B cell (primary cell): ENCODE measurements at regions not wholly inside any gene's neighbourhood (a gene's known extent, or its start where the extent isn't known, plus 50 kb on each side); places are given as distances from the start of the nearest gene placed in this dataset.

Experiments used
- ATAC-seq: fragments of 200-7000 bp; cut with Tn5 transposase; one replicate; pipeline ENCODE4 v1.10.0; 2021; ENCODE audit warnings: low read depth, mild to moderate bottlenecking, moderate number of reproducible peaks, moderate library complexity
- CTCF ChIA-PET: fragments of 350-600 bp; sonication (Branson Sonifier 250); formaldehyde crosslinking; loops from one replicate; lab custom pipeline; 2021; ENCODE audit warnings: antibody characterized with exemption, inconsistent platforms; lab: Charles Lee
- POLR2A ChIA-PET: fragments of 350-600 bp; sonication (Branson Sonifier 250); formaldehyde crosslinking; loops from one replicate; lab custom pipeline; 2021; ENCODE audit warnings: antibody characterized with exemption; lab: Charles Lee
- DNase-seq: peaks from one replicate; pipeline ENCODE4 v3.0.0; 2013
- H2AFZ ChIP-seq: 2 replicates; pipeline ENCODE4 v1.6.1; 2012; ENCODE audit warnings: mild to moderate bottlenecking, low read depth, low read length; ENCODE audit not compliant: insufficient read depth, poor library complexity, severe bottlenecking
- H3K27ac ChIP-seq, 2 donors: 1 replicate in 1 of 2; 2 replicates in 1 of 2; pipeline ENCODE4 v1.5.1; 2012 to 2013; ENCODE audit warnings: low read length in 2 of 2, mild to moderate bottlenecking in 2 of 2, moderate library complexity in 1 of 2
- H3K27me3 ChIP-seq, 4 experiments: fragments of 200-600 bp in 1 of 4; sonication (generic) in 1 of 4; replicated peaks in 1 of 4; 1 replicate in 2 of 4; 2 replicates in 2 of 4; pipeline versions ENCODE4 v1.6.1 to v1.7.0; 2013 to 2016; ENCODE audit warnings: low read length in 3 of 4, mild to moderate bottlenecking in 2 of 4, mixed read lengths in 1 of 4, moderate library complexity in 1 of 4; ENCODE audit not compliant: insufficient read depth in 4 of 4, control insufficient read depth in 3 of 4; ENCODE audit errors: control extremely low read depth in 1 of 4
- H3K36me3 ChIP-seq, 2 experiments: replicated peaks in 1 of 2; 1 replicate in 1 of 2; 2 replicates in 1 of 2; pipeline versions ENCODE4 v1.6.1 to v1.7.1; 2013; ENCODE audit warnings: low read length in 1 of 2; ENCODE audit not compliant: insufficient read depth in 2 of 2, control insufficient read depth in 1 of 2; ENCODE audit errors: control extremely low read depth in 1 of 2, extremely low read depth in 1 of 2
- H3K4me1 ChIP-seq, 2 donors: fragments of 200-600 bp in 1 of 2; sonication (generic) in 1 of 2; 1 replicate in 1 of 2; 2 replicates in 1 of 2; pipeline versions ENCODE4 v1.5.1 to v1.6.1; 2013 to 2017; ENCODE audit warnings: low read length in 2 of 2; ENCODE audit not compliant: control insufficient read depth in 2 of 2, insufficient read depth in 2 of 2
- H3K4me2 ChIP-seq: replicated peaks from 2 replicates; pipeline ENCODE3; 2012; ENCODE audit warnings: mild to moderate bottlenecking, low read depth, low read length; ENCODE audit not compliant: poor library complexity, severe bottlenecking
- H3K4me3 ChIP-seq, 5 experiments: fragments of 200-600 bp in 1 of 5; sonication (generic) in 1 of 5; 1 replicate in 3 of 5; 2 replicates in 2 of 5; pipeline versions ENCODE4 v1.5.1 to v1.7.0; 2011 to 2016; ENCODE audit warnings: low read length in 4 of 5, mild to moderate bottlenecking in 4 of 5, low read depth in 2 of 5, control low read depth in 1 of 5, moderate library complexity in 1 of 5; ENCODE audit not compliant: insufficient read depth in 1 of 5; ENCODE audit errors: control extremely low read depth in 1 of 5, extremely low read depth in 1 of 5
- H3K79me2 ChIP-seq: fragments of 200-600 bp; sonication (generic); one replicate; pipeline ENCODE4 v1.6.0; 2016; ENCODE audit warnings: low read length; ENCODE audit not compliant: control insufficient read depth, insufficient read depth
- H3K9ac ChIP-seq: fragments of 200-600 bp; sonication (generic); 2 replicates; pipeline ENCODE4 v1.6.1; 2017; ENCODE audit warnings: mild to moderate bottlenecking, low read length, moderate library complexity
- H3K9me3 ChIP-seq, 3 donors: one replicate each; pipeline versions ENCODE4 v1.6.1 to v1.7.1; 2013; ENCODE audit warnings: low read length in 2 of 3; ENCODE audit not compliant: control insufficient read depth in 2 of 3, insufficient read depth in 1 of 3; ENCODE audit errors: control extremely low read depth in 1 of 3
- H4K20me1 ChIP-seq: 2 replicates; pipeline ENCODE4 v1.6.0; 2012; ENCODE audit warnings: mild to moderate bottlenecking, low read length; ENCODE audit not compliant: insufficient read depth, control insufficient read depth, poor library complexity, severe bottlenecking
- H3K27ac Mint-ChIP-seq: one replicate; pipeline ENCODE4 v1.8.0; 2021; ENCODE audit warnings: mixed read lengths
- H3K27me3 Mint-ChIP-seq: one replicate; pipeline ENCODE4 v1.8.0; 2021; ENCODE audit warnings: mixed read lengths
- H3K4me1 Mint-ChIP-seq: one replicate; pipeline ENCODE4 v1.8.0; 2021; ENCODE audit warnings: mixed read lengths
- H3K4me3 Mint-ChIP-seq: one replicate; pipeline ENCODE4 v1.8.0; 2021; ENCODE audit warnings: mixed read lengths
- H3K9me3 Mint-ChIP-seq: one replicate; pipeline ENCODE4 v1.8.0; 2022; ENCODE audit warnings: mixed read lengths; ENCODE audit not compliant: insufficient read depth
- CTCF ChIP-seq: fragments of 200-600 bp; IDR thresholded peaks from one replicate; pipeline ENCODE4 v1.8.0; 2022; ENCODE audit warnings: antibody characterized with exemption, mild to moderate bottlenecking
- EZH2 ChIP-seq: IDR thresholded peaks from 2 replicates; pipeline ENCODE4 v1.6.1; 2012; ENCODE audit warnings: borderline replicate concordance, low read depth, mild to moderate bottlenecking, moderate library complexity, low read length; ENCODE audit not compliant: insufficient read depth, poor library complexity, severe bottlenecking
- WGBS: methylation state at CpG from one replicate; pipeline ENCODE4 v1.1.5; 2013; ENCODE audit warnings: missing lambda C conversion rate; ENCODE audit not compliant: insufficient coverage; 5-methylcytosine and 5-hydroxymethylcytosine counted together
- intact Hi-C: fragments of 100-400 bp; cut with micrococcal nuclease; formaldehyde crosslinking; loops from one replicate; pipeline ENCODE4 v1.10.0; 2022

GRCh38 chr4:100908540-100908939, 390.7 kb upstream of the EMCN start:
- POLR2A ChIA-PET, result no interaction called here
- no CpG with 5 or more reads among the region's 3 CpGs for WGBS

More at GRCh38 chr4:100908540-100908939, 390.7 kb upstream of the EMCN start:
- Histone ChIP-seq H3K27me3 (no peaks in the 10 kb centered on the region), H3K27ac (no peak overlapping the region), H3K4me1 (no peaks in the 10 kb centered on the region), H2AFZ (no peak overlapping the region), H3K9me3 (no peaks in the 10 kb centered on the region), H3K36me3 (no peaks in the 10 kb centered on the region), H3K79me2 (no peaks in the 10 kb centered on the region), H4K20me1 (no peaks in the 10 kb centered on the region), H3K4me2 (no peak overlapping the region), H3K9ac (no peak overlapping the region), H3K4me3 (no peak overlapping the region)
- H3K4me3 Mint-ChIP-seq, result no peak overlapping the region
- DNase-seq (no peak), ATAC-seq (no peak)
- CTCF ChIA-PET, result no interaction called here
- no peaks in the 10 kb centered on the region for H3K27me3 Mint-ChIP-seq
- no peaks in the 10 kb centered on the region for H3K9me3 Mint-ChIP-seq
- H3K4me1 Mint-ChIP-seq, result no peaks in the 10 kb centered on the region
- TF ChIP-seq CTCF (no peak), EZH2 (no peak)
- H3K27ac Mint-ChIP-seq, result no peak overlapping the region
- intact Hi-C loops, result loop anchor here (10.0 kb wide), 2 partner anchors 814 to 1356 kb away; no protein-coding TSS in a partner anchor
